OCI-LY1 (cell line): ENCODE measurements at regions not wholly inside any gene's neighbourhood (a gene's known extent, or its start where the extent isn't known, plus 50 kb on each side); places are given as distances from the start of the nearest gene placed in this dataset.

Experiments
- H2AFZ ChIP-seq: fragments of 200-600 bp; sonication (generic), shearing (Covaris generic); 2 replicates; pipeline ENCODE4 v1.6.0; 2014; ENCODE audit warnings: antibody characterized with exemption, mild to moderate bottlenecking, low read length
- H3F3A ChIP-seq: fragments of 200-600 bp; sonication (generic), shearing (Covaris generic); 2 replicates; pipeline ENCODE4 v1.6.0; 2014; ENCODE audit warnings: mild to moderate bottlenecking, antibody characterized with exemption, low read length, moderate library complexity; ENCODE audit not compliant: insufficient read depth
- H3K27ac ChIP-seq: fragments of 200-600 bp; sonication (generic); 2 replicates; pipeline ENCODE4 v1.5.1; 2014; ENCODE audit warnings: low read length, mixed run types, mild to moderate bottlenecking, low read depth; ENCODE audit not compliant: poor library complexity, severe bottlenecking
- H3K27me3 ChIP-seq: fragments of 200-600 bp; sonication (generic); 2 replicates; pipeline ENCODE4 v1.6.0; 2014; ENCODE audit warnings: antibody characterized with exemption, mild to moderate bottlenecking, low read length, moderate library complexity; ENCODE audit not compliant: insufficient read depth
- H3K36me3 ChIP-seq: fragments of 200-600 bp; sonication (generic); 2 replicates; pipeline ENCODE4 v1.6.1; 2014; ENCODE audit warnings: mild to moderate bottlenecking, antibody characterized with exemption, low read length, moderate library complexity, mixed read lengths; ENCODE audit not compliant: insufficient read depth
- H3K4me1 ChIP-seq: fragments of 200-600 bp; sonication (generic); 2 replicates; pipeline ENCODE4 v1.5.1; 2014; ENCODE audit warnings: mild to moderate bottlenecking, low read length, moderate library complexity; ENCODE audit not compliant: insufficient read depth, severe bottlenecking
- H3K4me2 ChIP-seq: fragments of 200-600 bp; sonication (generic), shearing (Covaris generic); 2 replicates; pipeline ENCODE4 v1.6.1; 2014; ENCODE audit warnings: low read length
- H3K4me3 ChIP-seq: fragments of 200-600 bp; sonication (generic); 2 replicates; pipeline ENCODE4 v1.5.1; 2014; ENCODE audit warnings: low read length, low read depth, mild to moderate bottlenecking, mixed read lengths; ENCODE audit not compliant: poor library complexity, severe bottlenecking
- H3K79me2 ChIP-seq: fragments of 200-600 bp; shearing (Covaris generic); 2 replicates; pipeline ENCODE4 v1.6.1; 2016; ENCODE audit warnings: mixed run types, low read length, mixed read lengths; ENCODE audit not compliant: insufficient read depth
- H3K9ac ChIP-seq: fragments of 200-600 bp; sonication (generic), shearing (Covaris generic); 2 replicates; pipeline ENCODE4 v1.6.1; 2014; ENCODE audit warnings: mild to moderate bottlenecking, low read length, mixed read lengths
- H3K9me2 ChIP-seq: fragments of 200-600 bp; sonication (generic), shearing (Covaris generic); 2 replicates; pipeline ENCODE4 v1.6.1; 2014; ENCODE audit warnings: low read depth, mild to moderate bottlenecking, low read length, mixed read lengths
- H3K9me3 ChIP-seq: fragments of 200-600 bp; shearing (Covaris generic); 2 replicates; pipeline ENCODE4 v1.6.1; 2014; ENCODE audit warnings: low read length, mixed read lengths
- H4K20me1 ChIP-seq: fragments of 200-600 bp; sonication (generic), shearing (Covaris generic); 2 replicates; pipeline ENCODE4 v1.6.0; 2016; ENCODE audit warnings: mild to moderate bottlenecking, low read length; ENCODE audit not compliant: insufficient read depth
- CTCF ChIP-seq: fragments of 200-600 bp; sonication (generic), shearing (Covaris generic); IDR thresholded peaks from 2 replicates; pipeline ENCODE4 v1.5.1; 2017; ENCODE audit warnings: mild to moderate bottlenecking, antibody characterized with exemption, low read length, moderate library complexity, mixed read lengths
- EZH2 ChIP-seq: fragments of 200-600 bp; sonication (generic), shearing (Covaris generic); IDR thresholded peaks from 2 replicates; pipeline ENCODE4 v1.8.0; 2017; ENCODE audit warnings: borderline replicate concordance, mixed run types, mild to moderate bottlenecking, antibody characterized with exemption, low read length, moderate library complexity, mixed read lengths

- no peak overlapping the region for H3K9ac ChIP-seq
- TF ChIP-seq CTCF, result no peak
- TF ChIP-seq EZH2, result no peak
- no peaks in the 10 kb centered on the region for H3K79me2 ChIP-seq
- H3K4me3 ChIP-seq, result no peak overlapping the region
- H3K36me3 ChIP-seq, result no peaks in the 10 kb centered on the region
- H3K9me2 ChIP-seq, result no peaks in the 10 kb centered on the region
- H3K9me3 ChIP-seq, result no peaks in the 10 kb centered on the region
- H3K27ac ChIP-seq, result no peak overlapping the region
- no peaks in the 10 kb centered on the region for H3K27me3 ChIP-seq
- no peaks in the 10 kb centered on the region for H3K4me1 ChIP-seq
- H3F3A ChIP-seq, result no peaks in the 10 kb centered on the region
- H4K20me1 ChIP-seq, result no peaks in the 10 kb centered on the region
- no peak overlapping the region for H2AFZ ChIP-seq
- H3K4me2 ChIP-seq, result no peak overlapping the region
Measured at GRCh38 chr3:96330795-96331194, 483.6 kb upstream of the EPHA6 start.

- no peaks in the 10 kb centered on the region for H3F3A ChIP-seq
- H2AFZ ChIP-seq, result no peak overlapping the region
- H3K9me3 ChIP-seq, result no peaks in the 10 kb centered on the region
- H3K9me2 ChIP-seq, result no peaks in the 10 kb centered on the region
- TF ChIP-seq EZH2 (no peak), CTCF (peak; percentile 23; the same call in 1 of the 2 replicates)
- no peak overlapping the region for H3K27ac ChIP-seq
- no peaks in the 10 kb centered on the region for H3K4me1 ChIP-seq
- H3K4me2 ChIP-seq, result no peak overlapping the region
- H3K36me3 ChIP-seq, result no peaks in the 10 kb centered on the region
- no peaks in the 10 kb centered on the region for H4K20me1 ChIP-seq
- H3K9ac ChIP-seq, result no peak overlapping the region
- no peak overlapping the region for H3K4me3 ChIP-seq
- no peaks in the 10 kb centered on the region for H3K27me3 ChIP-seq
- H3K79me2 ChIP-seq, result no peaks in the 10 kb centered on the region
Measured at GRCh38 chr3:96331341-96331740, 483.1 kb upstream of the EPHA6 start.

GRCh38 chr3:96334779-96335178 is 479.6 kb upstream of the EPHA6 start:
- Histone ChIP-seq H3K9me3 (no peaks in the 10 kb centered on the region), H3K4me1 (no peaks in the 10 kb centered on the region), H3K4me3 (no peak overlapping the region), H3K4me2 (no peak overlapping the region), H3K27ac (no peak overlapping the region), H4K20me1 (no peaks in the 10 kb centered on the region), H3K79me2 (no peaks in the 10 kb centered on the region), H3K36me3 (no peaks in the 10 kb centered on the region), H3K9me2 (no peaks in the 10 kb centered on the region), H3K9ac (no peak overlapping the region), H3F3A (no peaks in the 10 kb centered on the region), H3K27me3 (no peaks in the 10 kb centered on the region), H2AFZ (no peak overlapping the region)
- TF ChIP-seq CTCF (no peak), EZH2 (no peak)
